GM21786 (cell line): ENCODE measurements at regions not wholly inside any gene's neighbourhood (a gene's known extent, or its start where the extent isn't known, plus 50 kb on each side); places are given as distances from the start of the nearest gene placed in this dataset.
"Not testable (repeated sequence)": the region's sequence is repeated elsewhere in the genome, so short reads cannot be mapped to it uniquely, and the experiment has no call there.

ENCODE experiments used
- ATAC-seq: cut with Tn5 transposase; IDR thresholded peaks from one replicate; pipeline ENCODE4 v1.9.1; 2021; ENCODE audit not compliant: unreplicated experiment

GRCh38 chr4:158313566-158313965 is 103.3 kb downstream of the TMEM144 start:
- ATAC-seq = no peak

GRCh38 chr4:158314756-158315487 is 104.6 kb downstream of the TMEM144 start:
- ATAC-seq = no peak

- no peak for ATAC-seq
These were observed 105.4 kb downstream of the TMEM144 start for GRCh38 chr4:158315706-158316105.

GRCh38 chr4:158316264-158316663 is 106.0 kb downstream of the TMEM144 start:
- ATAC-seq = peak; percentile 75

GRCh38 chr4:158319880-158320279 is 109.6 kb downstream of the TMEM144 start:
- no peak for ATAC-seq

- ATAC-seq = no peak
These were observed 111.8 kb downstream of the TMEM144 start for GRCh38 chr4:158322109-158322508.

GRCh38 chr4:158327525-158327924 is 117.2 kb downstream of the TMEM144 start:
- ATAC-seq = no peak

GRCh38 chr4:158331863-158332262 is 121.6 kb downstream of the TMEM144 start:
- no peak for ATAC-seq

GRCh38 chr4:158333820-158334219 is 123.5 kb downstream of the TMEM144 start:
- ATAC-seq = no peak

GRCh38 chr4:158341896-158342295 is 131.6 kb downstream of the TMEM144 start:
- ATAC-seq = no peak

GRCh38 chr4:158346576-158346975 is 136.3 kb downstream of the TMEM144 start:
- ATAC-seq = no peak

- no peak for ATAC-seq
These were observed 137.3 kb downstream of the TMEM144 start for GRCh38 chr4:158347556-158347955.

GRCh38 chr4:158350161-158350560 is 139.9 kb downstream of the TMEM144 start:
- no peak for ATAC-seq

GRCh38 chr4:158353541-158354304 is 143.4 kb downstream of the TMEM144 start:
- no peak for ATAC-seq

GRCh38 chr4:158356301-158356700 is 146.0 kb downstream of the TMEM144 start:
- no peak for ATAC-seq

GRCh38 chr4:158367932-158368441 is 153.7 kb upstream of the RXFP1 start:
- not testable (repeated sequence) for ATAC-seq

- ATAC-seq = no peak
These were observed 150.5 kb upstream of the RXFP1 start for GRCh38 chr4:158371158-158371557.

GRCh38 chr4:158374318-158374717 is 147.4 kb upstream of the RXFP1 start:
- ATAC-seq = no peak

GRCh38 chr4:158376106-158376840 is 145.4 kb upstream of the RXFP1 start:
- no peak for ATAC-seq

- no peak for ATAC-seq
These were observed 137.3 kb upstream of the RXFP1 start for GRCh38 chr4:158384414-158384813.

- no peak for ATAC-seq
These were observed 126.3 kb upstream of the RXFP1 start for GRCh38 chr4:158395343-158395742.
